HG02973 (cell line): ENCODE measurements at regions not wholly inside any gene's neighbourhood (a gene's known extent, or its start where the extent isn't known, plus 50 kb on each side); places are given as distances from the start of the nearest gene placed in this dataset.
"Not testable (repeated sequence)": the region's sequence is repeated elsewhere in the genome, so short reads cannot be mapped to it uniquely, and the experiment has no call there.

Experiments
- ATAC-seq: cut with Tn5 transposase; IDR thresholded peaks from one replicate; pipeline ENCODE4 v1.9.1; 2021; ENCODE audit warnings: moderate library complexity; ENCODE audit not compliant: unreplicated experiment

DNA sequence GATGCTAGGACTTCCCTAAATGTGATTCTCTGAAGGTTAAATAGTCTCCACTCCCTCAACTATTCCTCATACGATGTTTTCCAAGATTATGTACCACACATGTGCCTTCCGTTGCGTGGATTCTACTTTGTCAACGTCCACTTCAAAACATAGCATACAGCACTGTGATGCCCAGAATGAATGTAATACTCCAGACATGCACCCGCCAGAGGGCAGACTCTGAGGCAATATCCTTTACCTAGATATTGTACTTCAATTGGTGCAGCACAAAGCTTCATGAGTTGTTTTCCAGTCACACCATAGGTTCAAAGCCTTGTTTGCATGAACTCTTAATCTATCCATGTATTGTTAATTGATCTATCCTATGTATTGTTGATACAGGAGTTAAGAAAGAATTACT lies 201.0 kb upstream of the NABP1 start:
- no peak for ATAC-seq

- no peak for ATAC-seq
These were observed 198.9 kb upstream of the NABP1 start for GRCh38 chr2:191478799-191479679.

- no peak for ATAC-seq
These were observed 198.3 kb upstream of the NABP1 start for GRCh38 chr2:191479680-191480023.

DNA sequence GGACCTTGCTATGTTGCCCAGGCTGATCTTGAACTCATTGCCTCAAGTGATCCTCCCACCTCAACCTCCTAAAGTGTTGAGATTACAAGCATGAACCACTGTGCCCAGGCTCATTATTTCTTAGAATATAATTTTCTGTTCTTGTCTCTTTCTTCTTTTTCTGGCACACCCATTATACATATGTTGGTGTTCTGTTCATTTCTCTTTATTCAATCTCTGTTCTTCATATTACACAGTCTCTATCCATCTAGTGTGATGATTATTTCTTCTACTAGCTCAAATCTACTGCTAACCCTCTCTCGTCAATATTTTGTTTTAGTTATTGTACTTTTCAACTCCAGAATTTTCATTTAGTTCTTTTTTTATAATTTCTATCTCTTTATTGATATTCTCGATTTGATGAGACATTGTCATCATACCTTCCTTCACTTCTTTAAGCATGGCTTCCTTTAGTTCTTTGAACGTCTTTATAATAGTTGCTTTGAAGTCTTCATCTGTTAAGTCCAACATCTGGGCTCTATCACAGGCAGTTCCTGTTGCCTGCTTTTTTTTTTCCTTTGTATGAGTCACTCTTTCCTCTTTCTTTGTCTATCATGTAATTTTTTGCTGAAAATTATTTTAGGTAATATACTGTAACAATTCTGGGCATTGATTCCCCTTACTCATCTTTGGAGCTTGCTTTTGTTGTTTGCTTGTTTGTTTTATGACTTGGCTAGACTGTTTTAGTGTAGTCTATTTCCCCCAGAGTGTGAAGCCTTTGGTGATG lies 196.4 kb upstream of the NABP1 start:
- ATAC-seq, result no peak

- no peak for ATAC-seq
These were observed 194.8 kb upstream of the NABP1 start for GRCh38 chr2:191483117-191483516.

GRCh38 chr2:191486584-191487320 lies 191.2 kb upstream of the NABP1 start:
- ATAC-seq, result no peak

DNA sequence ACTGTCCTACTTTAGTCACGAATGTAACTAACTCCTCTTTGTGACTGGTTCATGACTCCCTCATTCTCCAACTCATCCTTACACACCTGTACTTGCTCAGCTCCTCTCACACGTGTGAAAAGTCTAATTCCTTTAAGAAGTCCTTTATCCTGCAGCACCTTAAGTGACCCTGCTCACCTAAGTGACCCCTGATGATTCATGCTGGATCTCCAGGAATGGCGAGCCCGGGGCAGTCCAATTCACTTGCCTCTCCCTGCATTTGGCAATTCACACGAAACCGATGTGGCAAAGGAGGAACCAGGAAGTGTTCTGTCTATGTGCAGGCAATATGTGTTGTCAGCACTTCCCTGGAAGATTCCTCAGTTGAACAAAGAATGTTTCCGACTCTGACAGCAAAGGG lies 189.8 kb upstream of the NABP1 start:
- no peak for ATAC-seq

- ATAC-seq, result no peak
These were observed 188.8 kb upstream of the NABP1 start for GRCh38 chr2:191489177-191489576.

GRCh38 chr2:191496838-191497237 lies 181.1 kb upstream of the NABP1 start:
- ATAC-seq, result no peak

- no peak for ATAC-seq
These were observed 180.1 kb upstream of the NABP1 start for GRCh38 chr2:191497822-191498221.

- no peak for ATAC-seq
These were observed 178.9 kb upstream of the NABP1 start for GRCh38 chr2:191499050-191499449.

GRCh38 chr2:191499874-191500565 lies 177.9 kb upstream of the NABP1 start:
- ATAC-seq, result no peak

DNA sequence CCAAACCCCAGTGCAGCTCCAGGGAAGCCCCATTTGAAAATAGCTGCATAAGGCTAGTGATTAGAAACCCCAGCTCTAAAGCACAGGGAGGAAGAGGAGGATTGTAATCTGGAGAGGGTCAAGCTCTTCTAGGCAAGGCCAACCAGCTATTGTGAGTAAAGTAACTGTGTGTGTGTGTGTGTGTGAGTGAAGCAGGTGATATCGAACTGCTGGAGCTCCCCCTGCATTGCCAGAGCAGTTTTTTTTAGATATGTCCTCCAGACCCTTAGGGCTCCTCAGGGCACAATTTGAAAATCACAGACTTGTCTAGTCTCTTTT lies 177.4 kb upstream of the NABP1 start:
- ATAC-seq, result no peak

DNA sequence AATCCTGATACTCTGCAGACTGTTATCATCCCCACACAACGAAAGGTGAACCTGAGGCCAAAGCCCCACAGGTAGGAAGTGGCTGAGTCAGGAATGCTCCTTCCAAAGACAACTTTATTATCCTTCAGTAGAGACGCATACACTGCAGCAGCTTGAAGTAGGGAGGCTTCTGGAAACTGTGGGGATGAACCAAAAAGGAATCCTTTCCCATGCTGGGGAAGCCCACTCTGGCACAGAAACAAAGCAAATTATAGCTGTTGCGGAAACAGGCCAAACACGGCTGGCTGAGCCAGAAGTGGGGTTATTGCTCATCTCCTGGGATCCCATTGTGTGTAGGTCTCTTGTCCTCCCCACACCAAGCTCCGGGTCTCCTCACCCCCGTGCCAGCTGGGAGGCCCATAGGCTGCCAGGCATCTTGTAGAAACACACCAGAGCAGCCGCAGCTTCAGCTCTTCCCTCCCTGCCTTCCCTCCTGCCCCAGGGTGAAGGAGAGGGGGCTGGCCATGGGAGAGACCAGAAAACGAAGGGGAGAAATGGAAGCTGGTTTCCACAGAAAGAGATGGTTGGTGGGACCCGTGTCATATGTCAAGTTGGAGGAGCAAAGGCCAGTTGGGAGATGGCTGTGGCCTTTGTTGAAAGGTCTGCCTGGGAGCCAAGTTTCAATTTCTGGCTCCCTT lies 176.9 kb upstream of the NABP1 start:
- no peak for ATAC-seq

DNA sequence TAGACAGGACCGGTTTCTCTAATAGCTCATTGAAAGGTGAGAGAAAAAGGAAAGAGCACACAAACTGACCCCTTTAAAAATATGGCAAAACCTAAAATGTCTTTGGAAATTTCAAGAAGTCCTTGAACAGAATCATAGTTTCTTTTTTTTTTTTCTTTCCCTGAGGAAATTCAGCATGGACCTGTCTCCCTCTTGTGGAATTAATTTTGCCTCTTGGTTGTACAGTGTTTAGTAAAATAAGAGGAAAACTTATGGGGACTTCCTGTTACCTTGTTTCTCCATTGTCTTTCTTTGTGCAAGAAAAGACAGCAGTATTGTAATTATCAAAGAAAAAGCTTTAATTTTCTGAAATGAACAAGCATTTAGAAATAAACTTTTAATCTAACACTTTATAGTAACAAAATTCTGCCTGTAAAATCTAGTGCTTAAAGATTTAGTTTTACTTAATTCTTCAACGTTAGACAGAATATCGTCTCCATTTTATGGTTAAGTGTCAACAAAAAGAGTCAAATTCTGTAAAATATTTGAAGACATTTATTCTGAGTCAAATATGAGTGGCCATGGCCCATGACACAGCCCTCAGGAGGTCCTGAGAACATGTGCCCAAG lies 176.3 kb upstream of the NABP1 start:
- ATAC-seq, result no peak

DNA sequence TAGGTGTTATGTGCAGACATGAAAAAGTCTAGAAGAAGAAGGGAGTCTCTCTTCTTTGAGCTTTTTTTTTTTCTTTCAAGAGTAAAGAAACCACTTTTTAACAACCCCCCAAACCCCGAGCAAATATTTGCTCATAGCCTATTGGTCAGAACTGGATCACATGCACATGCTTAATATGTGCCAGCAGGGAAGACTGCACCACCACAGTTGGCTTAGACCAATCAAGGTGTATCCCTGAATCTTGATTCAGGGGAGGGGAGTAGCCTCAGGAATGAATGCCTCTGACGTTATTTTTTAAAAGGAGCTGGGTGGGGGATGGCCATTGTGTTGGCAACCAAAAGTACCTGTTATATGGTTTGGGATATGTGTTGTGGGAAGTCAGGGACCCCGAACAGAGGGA lies 171.4 kb upstream of the NABP1 start:
- ATAC-seq, result no peak

GRCh38 chr2:191507252-191507853 lies 170.6 kb upstream of the NABP1 start:
- ATAC-seq, result not testable (repeated sequence)

- ATAC-seq, result no peak
These were observed 169.2 kb upstream of the NABP1 start for GRCh38 chr2:191508738-191509137.

DNA sequence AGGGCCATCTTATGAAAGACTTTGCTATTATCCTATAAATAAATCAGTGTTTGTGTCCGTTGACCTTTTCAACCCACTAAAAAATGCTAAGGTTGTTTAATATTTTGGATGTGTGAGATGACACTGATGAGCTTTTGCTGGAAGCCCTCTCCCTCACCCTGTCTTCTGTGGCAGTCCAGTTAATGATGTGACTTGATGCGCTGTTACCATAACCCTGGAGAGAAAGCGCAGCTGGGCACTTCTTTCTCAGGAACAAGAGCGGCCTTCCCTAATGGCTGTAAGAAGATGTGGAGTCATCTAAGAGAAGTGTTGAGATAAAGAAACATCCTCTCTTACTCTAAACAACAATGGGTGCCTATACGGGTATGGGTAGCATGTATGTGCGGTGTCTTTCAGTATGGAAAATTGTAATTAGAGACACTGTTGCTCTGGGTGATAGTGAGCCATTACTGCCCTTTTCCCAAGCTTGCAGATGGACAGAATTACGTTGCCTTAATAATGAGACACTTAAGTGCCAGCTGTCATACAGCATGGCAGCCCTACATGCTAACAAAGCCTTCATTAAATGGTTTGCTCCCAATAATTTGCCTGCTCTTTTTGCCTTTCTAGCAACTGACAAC lies 165.6 kb upstream of the NABP1 start:
- ATAC-seq, result no peak
